Heart left ventricle (tissue), 16 donors: ENCODE measurements at regions not wholly inside any gene's neighbourhood (a gene's known extent, or its start where the extent isn't known, plus 50 kb on each side); places are given as distances from the start of the nearest gene placed in this dataset.

ENCODE experiments used
- ATAC-seq, 4 donors: fragments of 200-7000 bp; cut with Tn5 transposase; one replicate each; pipeline ENCODE4 v1.9.1; 2020 to 2022; ENCODE audit warnings: moderate library complexity in 4 of 4, mild to moderate bottlenecking in 3 of 4, moderate number of reproducible peaks in 1 of 4
- DNase-seq, 5 donors: peaks; one replicate each; pipeline ENCODE4 v3.0.0-alpha.2; 2020
- H3K27ac ChIP-seq, 12 donors: fragments of 200-600 bp; sonication (generic) in 4 of 12; one replicate each; pipeline versions ENCODE4 v1.5.0 to v1.8.0; 2016 to 2022; ENCODE audit warnings: mild to moderate bottlenecking in 2 of 12
- H3K27me3 ChIP-seq, 9 donors: fragments of 200-600 bp; sonication (generic) in 2 of 9; one replicate each; pipeline versions ENCODE4 v1.5.1 to v1.8.0; 2016 to 2022; ENCODE audit warnings: mild to moderate bottlenecking in 3 of 9
- H3K36me3 ChIP-seq, 9 donors: fragments of 200-600 bp; sonication (generic) in 2 of 9; one replicate each; pipeline versions ENCODE4 v1.5.0 to v1.8.0; 2018 to 2022; ENCODE audit warnings: mild to moderate bottlenecking in 2 of 9
- H3K4me1 ChIP-seq, 12 donors: fragments of 200-600 bp; sonication (generic) in 4 of 12; one replicate each; pipeline versions ENCODE4 v1.5.0 to v1.8.0; 2016 to 2022; ENCODE audit warnings: mild to moderate bottlenecking in 3 of 12
- H3K4me3 ChIP-seq, 12 donors: fragments of 200-600 bp; sonication (generic) in 4 of 12; one replicate each; pipeline versions ENCODE4 v1.5.0 to v1.8.0; 2017 to 2022; ENCODE audit warnings: mild to moderate bottlenecking in 9 of 12, moderate library complexity in 4 of 12
- H3K9me3 ChIP-seq, 12 donors: fragments of 200-600 bp; sonication (generic) in 4 of 12; one replicate each; pipeline versions ENCODE4 v1.5.0 to v1.8.0; 2016 to 2022; ENCODE audit warnings: mild to moderate bottlenecking in 1 of 12
- CTCF ChIP-seq, 12 donors: fragments of 200-600 bp; sonication (generic) in 4 of 12; IDR thresholded peaks; one replicate each; pipeline versions ENCODE4 v1.5.0 to v1.8.0; 2018 to 2022; ENCODE audit warnings: antibody characterized with exemption in 12 of 12, mild to moderate bottlenecking in 5 of 12
- POLR2A ChIP-seq, 2 donors: fragments of 450-650 bp; IDR thresholded peaks; one replicate each; pipeline ENCODE4 v1.6.1; 2017; ENCODE audit warnings: antibody characterized with exemption in 2 of 2, mild to moderate bottlenecking in 2 of 2, moderate library complexity in 2 of 2
- WGBS, 4 donors: extraction: QIAGEN DNeasy Blood & Tissue Kit in 2 of 4; methylation state at CpG; one replicate each; pipeline versions ENCODE4 v1.1.5 to v1.1.7; 2013 to 2018; 5-methylcytosine and 5-hydroxymethylcytosine counted together
- intact Hi-C, 10 donors: fragments of 100-400 bp; cut with DNase I; formaldehyde crosslinking; loops; one replicate each; pipeline versions ENCODE4 v1.11.1 to v1.14.2; 2022
- donor health status: ischemic (EF 13 %, LVEDD 7.1; RV severe dilation, severe dysfunction).
- donor health status: healthy with polysubstance abuse.
- donor health status: DM: no; HTN: yes; CAD: no.
- donor health status: DM: no; HTN: no; CAD: no.
- donor health status: ischemic (EF 25% LVEDD 6.9; RV normal size, moderate dysfunction).
- donor health status: ischemic (EF 25% LVEDD 5.7; RV mildly dilated, moderate dysfunction).
- donor health status: healthy.
- donor health status: DM: yes; HTN: yes; CAD: no.
- donor health status: ischemic (EF 35%, LVEDD 5.7; RV mildly dilated, moderate dysfunction).
- donor health status: nonischemic (EF 11% LVEDD 7.7; RV severe dilation, severe dysfunction).
- donor health status: DM: yes; HTN: yes; CAD: no.
- donor health status: PGD.
- donor health status: ischemic (EF 29% LVEDD 5.4; RV normal size, mild dysfunction).
- donor health status: nonischemic (EF 23%, LVEDD 6.1; RV moderate dilation, normal function).

GRCh38 chr21:25466470-25466869 lies 140.8 kb downstream of the MRPL39 start:
- no peak for ATAC-seq
- DNase-seq = no peak
- intact Hi-C loops = no loop called here

GRCh38 chr21:25465263-25465662 lies 142.0 kb downstream of the MRPL39 start:
- Histone ChIP-seq H3K27ac (no peak overlapping the region), H3K27me3 (no peaks in the 10 kb centered on the region), H3K9me3 (no peaks in the 10 kb centered on the region), H3K4me3 (no peak overlapping the region), H3K36me3 (no peaks in the 10 kb centered on the region), H3K4me1 (no peaks in the 10 kb centered on the region)
- DNase-seq (no peak), ATAC-seq (no peak)
- TF ChIP-seq POLR2A (IDR thresholded peaks at IDR 0.05) (no peak), CTCF (IDR thresholded peaks at IDR 0.05) (no peak)
- intact Hi-C loops = no loop called here

More at GRCh38 chr21:25466470-25466869, 140.8 kb downstream of the MRPL39 start:
- Histone ChIP-seq H3K27ac (no peak overlapping the region), H3K36me3 (no peaks in the 10 kb centered on the region), H3K9me3 (no peaks in the 10 kb centered on the region), H3K4me3 (no peak overlapping the region), H3K27me3 (no peaks in the 10 kb centered on the region), H3K4me1 (no peaks in the 10 kb centered on the region)
- 85 to 97% (median 93%) methylated on average over 2 of the region's 2 CpGs for WGBS, 4 donors
- TF ChIP-seq POLR2A (IDR thresholded peaks at IDR 0.05) = no peak
- no peak for TF ChIP-seq CTCF (IDR thresholded peaks at IDR 0.05)

- H3K27ac ChIP-seq = no peak overlapping the region
- ATAC-seq (no peak), DNase-seq (no peak)
- no peaks in the 10 kb centered on the region for H3K4me1 ChIP-seq
- H3K4me3 ChIP-seq = no peak overlapping the region
- no peaks in the 10 kb centered on the region for H3K27me3 ChIP-seq
- WGBS, 4 donors = 52 to 59% (median 52%) methylated on average over 2 of the region's 2 CpGs
- no peaks in the 10 kb centered on the region for H3K36me3 ChIP-seq
- no peaks in the 10 kb centered on the region for H3K9me3 ChIP-seq
- intact Hi-C loops = no loop called here
- TF ChIP-seq CTCF (IDR thresholded peaks at IDR 0.05) = no peak
- no peak for TF ChIP-seq POLR2A (IDR thresholded peaks at IDR 0.05)
These were observed 143.0 kb downstream of the MRPL39 start for GRCh38 chr21:25464275-25464674.

GRCh38 chr21:25462517-25462971 lies 144.7 kb downstream of the MRPL39 start:
- no peak overlapping the region for H3K27ac ChIP-seq
- DNase-seq (no peak), ATAC-seq (no peak)
- WGBS, 4 donors = 52 to 78% (median 67%) methylated on average over 5 of the region's 5 CpGs
- TF ChIP-seq POLR2A (IDR thresholded peaks at IDR 0.05) = no peak
- TF ChIP-seq CTCF (IDR thresholded peaks at IDR 0.05) = no peak
- H3K27me3 ChIP-seq = no peaks in the 10 kb centered on the region
- no peaks in the 10 kb centered on the region for H3K36me3 ChIP-seq
- no peak overlapping the region for H3K4me3 ChIP-seq
- peaks cover 0 to 8% (median 0%) of the 10 kb centered on the region in 12 donors for H3K4me1 ChIP-seq
- H3K9me3 ChIP-seq = no peaks in the 10 kb centered on the region
- intact Hi-C loops = no loop called here
